G401 (cell line): ENCODE measurements at regions not wholly inside any gene's neighbourhood (a gene's known extent, or its start where the extent isn't known, plus 50 kb on each side); places are given as distances from the start of the nearest gene placed in this dataset.

Experiments
- DNase-seq: peaks from one replicate; pipeline ENCODE4 v3.0.0-alpha.2; 2015; ENCODE audit warnings: low spot score
- in situ Hi-C: cut with HindIII; loops from 2 replicates; pipeline ENCODE4 v1.10.0; 2016; ENCODE audit warnings: low sequenced_read_pairs, mixed read lengths

- in situ Hi-C loops, result no loop called here
- no peak for DNase-seq
Observed at GRCh38 chr1:187076922-187077321, 248.2 kb downstream of the PLA2G4A start.

- DNase-seq, result peak; percentile 64
Observed at GRCh38 chr1:187078321-187078720, 249.6 kb downstream of the PLA2G4A start.

GRCh38 chr1:187078916-187079315 is 250.2 kb downstream of the PLA2G4A start:
- DNase-seq, result peak; percentile 83
- in situ Hi-C loops, result no loop called here

More at GRCh38 chr1:187078321-187078720, 249.6 kb downstream of the PLA2G4A start:
- in situ Hi-C loops, result no loop called here

- DNase-seq, result no peak
- in situ Hi-C loops, result no loop called here
Observed at GRCh38 chr1:187079330-187079729, 250.6 kb downstream of the PLA2G4A start.

GRCh38 chr1:187091666-187092065 is 262.9 kb downstream of the PLA2G4A start:
- DNase-seq, result no peak
- in situ Hi-C loops, result no loop called here

- no peak for DNase-seq
- in situ Hi-C loops, result no loop called here
Observed at GRCh38 chr1:187092104-187092503, 263.4 kb downstream of the PLA2G4A start.

GRCh38 chr1:187096689-187097088 is 267.9 kb downstream of the PLA2G4A start:
- DNase-seq, result no peak
- in situ Hi-C loops, result no loop called here

- DNase-seq, result no peak
- in situ Hi-C loops, result no loop called here
Observed at GRCh38 chr1:187110351-187110750, 281.6 kb downstream of the PLA2G4A start.

- in situ Hi-C loops, result no loop called here
- no peak for DNase-seq
Observed at GRCh38 chr1:187114792-187115191, 286.0 kb downstream of the PLA2G4A start.

- in situ Hi-C loops, result no loop called here
- peak; percentile 96 for DNase-seq
Observed at GRCh38 chr1:187121661-187122060, 292.9 kb downstream of the PLA2G4A start.

- in situ Hi-C loops, result no loop called here
- DNase-seq, result peak; percentile 52
Observed at GRCh38 chr1:187122566-187122965, 293.8 kb downstream of the PLA2G4A start.

GRCh38 chr1:187129132-187129531 is 300.4 kb downstream of the PLA2G4A start:
- in situ Hi-C loops, result no loop called here
- DNase-seq, result no peak

GRCh38 chr1:187143783-187144182 is 315.0 kb downstream of the PLA2G4A start:
- no peak for DNase-seq
- in situ Hi-C loops, result no loop called here

GRCh38 chr1:187146388-187146787 is 317.6 kb downstream of the PLA2G4A start:
- DNase-seq, result no peak
- in situ Hi-C loops, result no loop called here

GRCh38 chr1:187151555-187151954 is 322.8 kb downstream of the PLA2G4A start:
- no peak for DNase-seq
- in situ Hi-C loops, result no loop called here

- in situ Hi-C loops, result no loop called here
- DNase-seq, result no peak
Observed at GRCh38 chr1:187153047-187153446, 324.3 kb downstream of the PLA2G4A start.

- DNase-seq, result no peak
- in situ Hi-C loops, result no loop called here
Observed at GRCh38 chr1:187157115-187157514, 328.4 kb downstream of the PLA2G4A start.

GRCh38 chr1:187157552-187157951 is 328.8 kb downstream of the PLA2G4A start:
- in situ Hi-C loops, result no loop called here
- no peak for DNase-seq

GRCh38 chr1:187167555-187167954 is 338.8 kb downstream of the PLA2G4A start:
- DNase-seq, result no peak
- in situ Hi-C loops, result no loop called here

- no peak for DNase-seq
- in situ Hi-C loops, result no loop called here
Observed at GRCh38 chr1:187168297-187168696, 339.5 kb downstream of the PLA2G4A start.

GRCh38 chr1:187185389-187185788 is 356.6 kb downstream of the PLA2G4A start:
- in situ Hi-C loops, result no loop called here
- no peak for DNase-seq

- in situ Hi-C loops, result no loop called here
- no peak for DNase-seq
Observed at GRCh38 chr1:187197685-187198084, 368.9 kb downstream of the PLA2G4A start.
